B cell (primary cell): ENCODE measurements at regions not wholly inside any gene's neighbourhood (a gene's known extent, or its start where the extent isn't known, plus 50 kb on each side); places are given as distances from the start of the nearest gene placed in this dataset.

Experiments
- EZH2 ChIP-seq: IDR thresholded peaks from 2 replicates; pipeline ENCODE4 v1.6.1; 2012; ENCODE audit warnings: borderline replicate concordance, low read depth, mild to moderate bottlenecking, moderate library complexity, low read length; ENCODE audit not compliant: insufficient read depth, poor library complexity, severe bottlenecking
- TF ChIP-seq, protein P1 (sequence below): fragments of 200-600 bp; IDR thresholded peaks from one replicate; pipeline ENCODE4 v1.8.0; 2022; ENCODE audit warnings: antibody characterized with exemption, mild to moderate bottlenecking

DNA sequence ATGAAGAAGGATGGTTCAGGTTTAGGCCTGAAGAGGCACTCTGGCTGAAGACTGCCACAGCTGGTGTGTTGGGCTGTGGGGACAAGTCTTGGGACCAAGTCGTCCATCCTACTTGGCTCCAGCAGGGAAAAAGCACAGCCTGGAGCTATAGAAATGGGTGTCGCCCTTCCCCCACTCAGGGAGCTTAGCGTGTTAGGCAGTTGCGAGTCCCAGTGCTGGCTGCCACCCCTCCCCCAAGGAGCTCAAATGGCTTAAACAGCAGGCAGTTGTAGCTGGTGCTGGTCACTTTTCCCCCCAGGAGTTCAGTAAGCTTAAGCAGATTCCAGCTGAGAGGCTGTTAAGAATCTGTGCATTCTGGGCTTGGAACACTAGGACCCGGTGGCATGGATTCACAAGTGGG, 319.5 kb upstream of the POF1B start:
- TF ChIP-seq, protein P1, sequence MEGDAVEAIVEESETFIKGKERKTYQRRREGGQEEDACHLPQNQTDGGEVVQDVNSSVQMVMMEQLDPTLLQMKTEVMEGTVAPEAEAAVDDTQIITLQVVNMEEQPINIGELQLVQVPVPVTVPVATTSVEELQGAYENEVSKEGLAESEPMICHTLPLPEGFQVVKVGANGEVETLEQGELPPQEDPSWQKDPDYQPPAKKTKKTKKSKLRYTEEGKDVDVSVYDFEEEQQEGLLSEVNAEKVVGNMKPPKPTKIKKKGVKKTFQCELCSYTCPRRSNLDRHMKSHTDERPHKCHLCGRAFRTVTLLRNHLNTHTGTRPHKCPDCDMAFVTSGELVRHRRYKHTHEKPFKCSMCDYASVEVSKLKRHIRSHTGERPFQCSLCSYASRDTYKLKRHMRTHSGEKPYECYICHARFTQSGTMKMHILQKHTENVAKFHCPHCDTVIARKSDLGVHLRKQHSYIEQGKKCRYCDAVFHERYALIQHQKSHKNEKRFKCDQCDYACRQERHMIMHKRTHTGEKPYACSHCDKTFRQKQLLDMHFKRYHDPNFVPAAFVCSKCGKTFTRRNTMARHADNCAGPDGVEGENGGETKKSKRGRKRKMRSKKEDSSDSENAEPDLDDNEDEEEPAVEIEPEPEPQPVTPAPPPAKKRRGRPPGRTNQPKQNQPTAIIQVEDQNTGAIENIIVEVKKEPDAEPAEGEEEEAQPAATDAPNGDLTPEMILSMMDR: no peak
- TF ChIP-seq EZH2: no peak
